Hippocampal formation (tissue), 2 donors: ENCODE measurements at regions not wholly inside any gene's neighbourhood (a gene's known extent, or its start where the extent isn't known, plus 50 kb on each side); places are given as distances from the start of the nearest gene placed in this dataset.
"Not testable (repeated sequence)": the region's sequence is repeated elsewhere in the genome, so short reads cannot be mapped to it uniquely, and the experiment has no call there.

Source experiments
- DNase-seq, 2 donors: peaks; one replicate each; lab custom pipeline; 2025; lab: John Stamatoyannopoulos, UW

GRCh38 chr10:6817770-6818169, 237.7 kb upstream of the PRKCQ start:
- no peak for DNase-seq

- no peak for DNase-seq
These were observed 235.3 kb upstream of the PRKCQ start for GRCh38 chr10:6815346-6815745.

- DNase-seq = no peak
These were observed 233.8 kb upstream of the PRKCQ start for GRCh38 chr10:6813856-6814255.

GRCh38 chr10:6813306-6813705, 233.2 kb upstream of the PRKCQ start:
- no peak for DNase-seq

- no peak for DNase-seq
These were observed 231.1 kb upstream of the PRKCQ start for GRCh38 chr10:6811153-6811552.

- DNase-seq = no peak
These were observed 223.3 kb upstream of the PRKCQ start for GRCh38 chr10:6803427-6803783.

- no peak for DNase-seq
These were observed 222.8 kb upstream of the PRKCQ start for GRCh38 chr10:6802759-6803426.

- DNase-seq = no peak
These were observed 216.2 kb upstream of the PRKCQ start for GRCh38 chr10:6796231-6796630.

GRCh38 chr10:6795541-6795940, 215.5 kb upstream of the PRKCQ start:
- no peak for DNase-seq

- DNase-seq = not testable (repeated sequence)
These were observed 214.8 kb upstream of the PRKCQ start for GRCh38 chr10:6794841-6795240.

DNA sequence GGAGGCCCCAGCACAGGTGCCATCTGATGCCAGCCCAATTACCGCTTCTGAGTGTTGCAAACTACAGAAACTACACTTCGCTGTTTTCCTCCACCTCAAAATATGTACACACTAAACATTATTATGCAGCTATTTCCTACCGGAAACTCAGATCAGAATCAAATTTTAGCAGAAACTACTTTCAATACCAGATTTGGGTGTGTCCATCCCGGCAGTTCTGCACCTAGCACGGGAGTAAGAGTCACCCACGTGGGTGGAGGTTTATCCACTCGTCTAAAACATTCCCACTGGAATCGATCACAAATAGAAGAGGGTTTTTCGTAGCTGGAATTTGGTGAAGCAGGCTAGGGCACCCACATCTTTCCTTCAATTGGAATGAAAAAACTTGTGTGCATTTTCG, 214.4 kb upstream of the PRKCQ start:
- no peak for DNase-seq

DNA sequence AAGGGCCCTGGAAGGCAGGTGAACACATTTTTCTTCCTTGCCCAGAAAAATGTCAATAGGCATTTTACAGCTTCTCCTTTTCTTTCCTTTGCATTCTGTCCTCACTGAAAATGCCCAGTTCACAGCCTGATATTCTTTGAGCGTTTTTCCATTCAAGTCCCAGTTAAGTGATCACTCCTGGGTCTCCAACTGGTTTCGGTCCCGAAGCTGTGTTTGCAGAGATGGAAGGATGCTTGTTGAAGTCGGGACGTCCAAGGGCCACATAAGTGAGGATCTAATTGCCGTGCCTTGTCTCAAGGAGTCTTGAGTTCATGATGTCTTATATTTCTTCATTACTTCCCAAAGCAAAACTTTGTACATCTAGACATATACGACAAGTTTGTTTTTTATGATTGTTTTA, 208.7 kb upstream of the PRKCQ start:
- no peak for DNase-seq

- no peak for DNase-seq
These were observed 208.2 kb upstream of the PRKCQ start for GRCh38 chr10:6788231-6788630.

- DNase-seq = no peak
These were observed 207.6 kb upstream of the PRKCQ start for GRCh38 chr10:6787718-6788117.

- no peak for DNase-seq
These were observed 207.0 kb upstream of the PRKCQ start for GRCh38 chr10:6787091-6787490.

- peak; percentile 36 to 43 for DNase-seq
These were observed 206.5 kb upstream of the PRKCQ start for GRCh38 chr10:6786579-6787031.

DNA sequence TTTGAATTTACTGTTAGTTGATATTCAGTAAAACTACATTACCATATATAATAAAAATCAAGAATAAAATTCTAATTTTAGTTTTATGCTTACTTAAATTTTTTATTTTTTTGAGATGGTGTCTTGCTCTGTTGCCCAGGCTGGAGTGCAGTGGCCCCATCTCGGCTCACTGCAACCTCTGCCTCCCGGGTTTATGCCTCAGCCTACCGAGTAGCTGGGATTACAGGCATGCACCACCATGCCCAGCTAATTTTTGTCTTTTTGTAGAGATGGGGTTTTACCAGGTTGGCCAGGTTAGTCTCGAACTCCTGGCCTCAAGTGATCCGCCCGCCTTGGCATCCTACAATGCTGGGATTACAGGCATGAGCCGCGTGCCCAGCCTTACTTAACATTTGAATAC, 204.4 kb upstream of the PRKCQ start:
- DNase-seq = not testable (repeated sequence)

- DNase-seq = no peak
These were observed 203.4 kb upstream of the PRKCQ start for GRCh38 chr10:6783471-6783870.

GRCh38 chr10:6782378-6782777, 202.3 kb upstream of the PRKCQ start:
- no peak for DNase-seq

DNA sequence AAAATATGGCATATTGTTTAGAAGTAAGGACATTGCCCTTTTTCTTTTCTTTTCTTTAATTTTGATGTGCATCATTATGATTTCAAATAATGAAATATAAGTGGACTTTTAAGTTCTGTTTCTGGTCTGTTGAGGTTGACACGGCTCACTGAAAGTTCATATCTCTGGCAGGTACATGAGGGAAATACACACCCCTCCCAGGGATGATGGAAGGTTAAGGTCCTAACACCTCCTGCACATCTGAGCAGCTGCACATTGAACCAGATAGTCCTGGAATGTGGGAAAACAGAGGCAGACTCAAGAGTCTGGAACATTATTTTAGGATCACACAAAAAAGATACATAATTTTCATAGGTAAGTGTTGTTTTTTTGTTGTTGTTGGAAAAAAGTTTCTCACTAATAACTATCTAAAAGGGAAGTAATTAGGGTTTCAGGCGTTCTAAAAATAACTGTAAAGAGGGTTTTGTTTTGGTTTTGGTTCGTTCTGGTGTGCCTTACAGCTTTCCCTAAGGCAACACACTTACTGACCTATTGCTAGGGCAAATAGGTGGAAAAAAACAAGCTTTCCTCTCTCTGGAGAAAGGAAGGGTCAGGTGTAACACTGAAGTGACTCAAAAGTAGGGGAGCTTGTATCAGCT, 201.2 kb upstream of the PRKCQ start:
- DNase-seq = no peak

- no peak for DNase-seq
These were observed 200.1 kb upstream of the PRKCQ start for GRCh38 chr10:6780008-6780677.

DNA sequence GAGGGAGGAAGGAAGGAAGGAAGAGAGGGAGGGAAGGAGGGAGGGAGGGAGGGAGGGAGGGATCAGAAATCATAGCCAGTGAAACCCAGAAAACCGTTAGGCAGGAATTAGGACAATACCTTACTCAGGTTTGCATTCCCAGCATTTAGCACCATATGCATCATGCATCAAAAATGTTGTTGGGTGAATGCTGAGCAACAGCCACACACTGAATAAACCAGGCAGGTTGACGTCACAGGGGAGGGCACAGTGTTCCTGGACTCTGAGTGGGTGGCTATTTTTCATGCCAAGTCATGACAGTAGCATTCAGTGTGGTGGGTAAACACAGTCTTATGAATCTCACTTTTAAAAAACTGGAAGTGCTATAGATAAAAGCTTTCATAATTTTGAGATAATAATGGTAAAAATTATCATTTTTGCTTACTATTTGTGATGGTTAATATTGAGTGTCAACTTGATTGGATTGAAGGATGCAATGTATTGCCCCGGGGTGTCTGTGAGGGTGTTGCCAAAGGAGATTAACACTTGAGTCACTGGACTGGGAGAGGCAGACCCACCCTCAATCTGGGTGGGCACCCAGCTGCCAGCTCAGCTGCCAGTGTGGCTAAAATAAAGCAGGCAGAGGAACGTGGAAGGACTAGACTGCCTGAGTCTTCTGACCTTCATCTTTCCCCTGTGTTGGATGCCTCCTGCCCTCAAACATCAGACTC, 199.1 kb upstream of the PRKCQ start:
- DNase-seq = peak; percentile 22 to 34

DNA sequence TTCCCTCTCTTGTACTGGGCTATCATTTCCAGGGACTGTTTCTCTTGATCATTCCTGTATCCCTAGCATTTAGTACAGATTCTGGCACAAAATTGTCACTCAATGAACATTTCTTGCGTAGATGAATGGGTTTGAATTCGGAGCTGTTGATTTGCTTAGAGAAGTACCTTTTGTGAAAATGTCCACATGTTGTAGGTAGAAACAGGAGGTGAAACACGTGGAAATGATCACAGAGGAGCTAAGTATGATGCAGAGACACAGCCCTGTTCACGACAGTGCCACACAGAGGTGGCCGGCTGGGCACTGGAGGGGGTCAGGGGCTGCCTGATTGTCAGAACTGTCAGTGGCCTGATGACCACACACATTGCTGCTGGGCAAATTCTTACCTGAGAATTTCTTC, 196.1 kb upstream of the PRKCQ start:
- no peak for DNase-seq
